Skeletal muscle satellite cell (primary cell): ENCODE measurements at regions not wholly inside any gene's neighbourhood (a gene's known extent, or its start where the extent isn't known, plus 50 kb on each side); places are given as distances from the start of the nearest gene placed in this dataset.

Source experiments
- H3K27me3 ChIP-seq: 2 replicates; pipeline ENCODE4 v1.7.0; 2013; ENCODE audit warnings: low read length; ENCODE audit not compliant: control insufficient read depth, insufficient read depth
- H3K36me3 ChIP-seq: 2 replicates; pipeline ENCODE4 v1.7.0; 2013; ENCODE audit warnings: mild to moderate bottlenecking, control low read depth, low read length; ENCODE audit not compliant: insufficient read depth
- H3K4me1 ChIP-seq: 2 replicates; pipeline ENCODE4 v1.7.0; 2013; ENCODE audit warnings: low read length; ENCODE audit not compliant: control insufficient read depth, insufficient read depth
- H3K4me2 ChIP-seq: 2 replicates; pipeline ENCODE4 v1.7.0; 2013; ENCODE audit warnings: mild to moderate bottlenecking, low read length
- H3K4me3 ChIP-seq: 2 replicates; pipeline ENCODE4 v1.7.0; 2013; ENCODE audit warnings: low read length
- H3K9ac ChIP-seq: 2 replicates; pipeline ENCODE4 v1.7.0; 2013; ENCODE audit warnings: mild to moderate bottlenecking, low read depth, low read length, moderate library complexity
- H3K9me3 ChIP-seq: replicated peaks from 2 replicates; pipeline ENCODE4 v1.7.0; 2013; ENCODE audit warnings: mild to moderate bottlenecking, control low read depth, low read length

DNA sequence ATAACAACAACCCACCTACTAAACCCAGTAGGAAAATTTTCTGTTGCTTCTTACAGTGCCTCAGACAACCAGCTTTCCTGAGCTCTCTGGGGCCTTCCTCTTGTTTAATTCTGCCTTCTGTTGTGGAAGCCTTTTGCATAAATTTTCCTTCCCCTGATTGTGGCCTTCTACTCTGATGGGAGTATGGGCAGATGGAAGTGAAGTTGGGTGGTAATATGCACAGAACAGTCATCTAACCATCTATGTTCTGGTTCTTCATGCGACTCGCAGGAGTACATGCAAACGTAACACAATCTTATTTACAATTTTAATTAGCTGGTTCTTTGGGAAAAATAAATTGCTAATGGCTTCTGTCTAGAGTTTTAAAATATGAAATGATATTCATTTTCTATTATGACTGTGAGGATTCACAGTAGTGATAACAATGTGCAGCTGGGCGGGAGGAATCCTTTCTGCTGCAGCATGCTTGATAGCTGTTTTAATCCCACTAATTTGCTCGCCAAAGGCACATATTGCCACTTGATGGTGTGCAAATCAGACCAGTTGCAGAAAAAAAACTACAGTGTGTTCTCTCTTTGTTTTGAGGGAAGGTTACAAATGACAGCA lies 311.5 kb upstream of the ROPN1 start:
- no peaks in the 10 kb centered on the region for H3K9me3 ChIP-seq
- H3K36me3 ChIP-seq: no peaks in the 10 kb centered on the region

GRCh38 chr3:124306665-124307064 lies 314.7 kb upstream of the ROPN1 start:
- H3K4me1 ChIP-seq: no peaks in the 10 kb centered on the region
- no peak overlapping the region for H3K4me3 ChIP-seq
- H3K9ac ChIP-seq: no peak overlapping the region
- no peaks in the 10 kb centered on the region for H3K9me3 ChIP-seq
- no peaks in the 10 kb centered on the region for H3K27me3 ChIP-seq
- H3K4me2 ChIP-seq: no peak overlapping the region
- H3K36me3 ChIP-seq: no peaks in the 10 kb centered on the region

More for the DNA sequence above, 311.5 kb upstream of the ROPN1 start:
- Histone ChIP-seq H3K4me3 (no peak overlapping the region), H3K4me2 (no peak overlapping the region), H3K9ac (no peak overlapping the region), H3K27me3 (peaks cover 4% of the 10 kb centered on the region), H3K4me1 (peaks cover 3% of the 10 kb centered on the region)

DNA sequence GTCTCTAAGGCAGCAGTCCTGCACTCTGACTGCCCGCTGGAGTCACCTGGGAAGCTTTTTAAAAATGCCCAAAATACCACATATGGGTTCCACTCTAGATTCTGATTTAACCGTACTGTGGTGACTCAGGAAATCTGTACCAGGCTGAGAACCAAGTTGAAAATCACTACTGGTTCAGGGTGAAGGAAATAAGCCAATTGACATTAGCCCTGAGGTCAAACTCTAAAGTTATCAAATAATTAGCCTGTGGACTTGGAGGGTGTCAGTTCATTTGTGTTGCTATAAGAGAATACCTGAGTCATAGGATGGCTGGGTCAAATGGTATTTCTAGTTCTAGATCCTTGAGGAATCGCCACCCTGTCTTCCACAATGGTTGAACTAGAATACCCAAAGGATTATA lies 321.7 kb upstream of the ROPN1 start:
- H3K9me3 ChIP-seq: no peaks in the 10 kb centered on the region
- H3K4me2 ChIP-seq: no peak overlapping the region
- no peak overlapping the region for H3K4me3 ChIP-seq
- no peak overlapping the region for H3K9ac ChIP-seq
- peaks cover 9% of the 10 kb centered on the region for H3K4me1 ChIP-seq
- no peaks in the 10 kb centered on the region for H3K36me3 ChIP-seq
- no peaks in the 10 kb centered on the region for H3K27me3 ChIP-seq

- Histone ChIP-seq H3K4me2 (no peak overlapping the region), H3K4me3 (no peak overlapping the region), H3K9ac (no peak overlapping the region), H3K4me1 (peaks cover 9% of the 10 kb centered on the region), H3K9me3 (no peaks in the 10 kb centered on the region), H3K27me3 (no peaks in the 10 kb centered on the region), H3K36me3 (no peaks in the 10 kb centered on the region)
Measured at GRCh38 chr3:124315215-124316033, 323.5 kb upstream of the ROPN1 start.

DNA sequence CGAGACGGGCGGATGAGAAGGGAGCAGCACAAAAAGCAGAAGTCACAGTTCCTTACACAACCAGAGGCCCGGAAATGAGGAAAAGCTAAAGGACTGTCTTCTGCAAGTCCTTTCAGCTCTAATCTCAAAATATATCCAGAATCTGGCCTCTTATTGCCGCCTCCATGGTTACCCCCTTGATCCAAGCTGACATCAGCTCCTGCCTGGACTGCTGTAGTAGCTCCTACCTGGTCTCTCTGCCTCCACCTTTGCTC lies 324.0 kb upstream of the ROPN1 start:
- no peak overlapping the region for H3K4me3 ChIP-seq
- H3K9ac ChIP-seq: no peak overlapping the region
- no peaks in the 10 kb centered on the region for H3K27me3 ChIP-seq
- H3K4me1 ChIP-seq: peaks cover 9% of the 10 kb centered on the region
- no peaks in the 10 kb centered on the region for H3K9me3 ChIP-seq
- H3K36me3 ChIP-seq: no peaks in the 10 kb centered on the region
- no peak overlapping the region for H3K4me2 ChIP-seq

DNA sequence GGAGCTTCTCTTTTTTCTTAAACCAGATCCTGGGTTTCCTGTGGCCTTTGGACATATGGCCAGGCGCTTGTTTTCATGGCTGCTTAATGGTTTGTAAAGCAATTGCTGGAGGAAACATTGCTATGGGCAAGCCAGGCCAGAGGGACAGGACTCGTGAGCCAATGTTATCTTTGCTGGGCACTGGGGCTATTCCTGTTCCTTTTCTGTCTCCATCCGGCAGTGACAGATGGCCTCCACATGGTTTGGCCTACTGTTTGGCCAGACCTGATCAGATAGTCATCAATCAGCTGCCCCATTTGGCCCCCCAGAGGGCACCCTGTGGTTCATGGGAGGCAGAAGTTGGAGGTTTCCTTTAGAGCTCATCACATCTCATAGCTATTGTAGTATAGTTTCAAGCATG lies 326.1 kb upstream of the ROPN1 start:
- no peaks in the 10 kb centered on the region for H3K9me3 ChIP-seq
- no peak overlapping the region for H3K9ac ChIP-seq
- peaks cover 9% of the 10 kb centered on the region for H3K4me1 ChIP-seq
- no peak overlapping the region for H3K4me2 ChIP-seq
- no peak overlapping the region for H3K4me3 ChIP-seq
- no peaks in the 10 kb centered on the region for H3K36me3 ChIP-seq
- peaks cover 3% of the 10 kb centered on the region for H3K27me3 ChIP-seq

DNA sequence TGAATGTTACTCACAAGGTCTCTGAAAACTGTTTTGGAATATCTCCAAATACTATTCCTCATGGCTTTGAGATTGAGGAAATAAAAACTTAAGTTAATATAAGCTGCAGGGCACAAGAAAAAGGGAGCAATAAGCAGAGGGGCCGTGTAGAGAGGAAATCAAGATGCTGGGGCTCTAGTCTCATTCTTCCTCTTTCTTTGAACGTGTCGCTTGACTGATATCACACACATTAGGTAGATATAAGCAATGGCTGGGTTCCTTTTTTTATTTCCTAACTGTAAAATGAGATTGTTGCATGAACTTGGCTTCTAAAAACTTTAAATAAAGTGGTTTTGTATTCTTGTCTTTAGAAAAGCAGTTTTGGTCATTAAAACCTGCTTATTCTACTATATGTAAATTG lies 326.7 kb upstream of the ROPN1 start:
- H3K4me2 ChIP-seq: no peak overlapping the region
- H3K4me1 ChIP-seq: peaks cover 9% of the 10 kb centered on the region

GRCh38 chr3:124320976-124321375 lies 329.1 kb upstream of the ROPN1 start:
- Histone ChIP-seq H3K4me1 (no peaks in the 10 kb centered on the region), H3K9me3 (no peaks in the 10 kb centered on the region), H3K4me2 (no peak overlapping the region), H3K4me3 (no peak overlapping the region), H3K36me3 (no peaks in the 10 kb centered on the region), H3K9ac (no peak overlapping the region), H3K27me3 (peaks cover 12% of the 10 kb centered on the region)

More for the DNA sequence above, 326.7 kb upstream of the ROPN1 start:
- Histone ChIP-seq H3K27me3 (peaks cover 8% of the 10 kb centered on the region), H3K4me3 (no peak overlapping the region), H3K9me3 (no peaks in the 10 kb centered on the region), H3K9ac (no peak overlapping the region), H3K36me3 (no peaks in the 10 kb centered on the region)

GRCh38 chr3:124322309-124322880 lies 330.5 kb upstream of the ROPN1 start:
- no peaks in the 10 kb centered on the region for H3K36me3 ChIP-seq
- H3K4me2 ChIP-seq: no peak overlapping the region
- H3K4me1 ChIP-seq: no peaks in the 10 kb centered on the region
- H3K4me3 ChIP-seq: no peak overlapping the region
- H3K27me3 ChIP-seq: peaks cover 12% of the 10 kb centered on the region
- no peaks in the 10 kb centered on the region for H3K9me3 ChIP-seq
- H3K9ac ChIP-seq: no peak overlapping the region

DNA sequence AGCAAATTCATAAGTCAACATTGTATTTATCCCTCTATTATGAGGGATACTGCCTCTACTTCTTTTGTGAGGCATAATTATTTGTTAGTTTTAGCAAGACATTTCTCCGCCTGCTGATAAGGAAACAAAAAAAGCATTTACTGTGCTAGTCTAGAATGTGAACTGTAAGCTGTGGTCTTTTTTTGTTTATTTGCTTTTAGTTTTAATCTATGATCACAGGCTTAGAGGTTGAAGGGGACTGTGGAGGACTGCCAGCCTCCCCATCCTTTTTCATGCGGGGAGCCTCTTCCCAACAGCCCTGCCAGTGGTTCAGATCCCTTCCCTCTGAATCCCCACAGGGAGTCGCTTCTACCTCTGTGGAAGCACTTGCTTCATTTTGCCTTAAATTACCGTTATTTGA lies 331.0 kb upstream of the ROPN1 start:
- H3K4me2 ChIP-seq: no peak overlapping the region
- H3K9ac ChIP-seq: no peak overlapping the region
- H3K4me3 ChIP-seq: no peak overlapping the region
- H3K36me3 ChIP-seq: no peaks in the 10 kb centered on the region
- H3K27me3 ChIP-seq: peaks cover 12% of the 10 kb centered on the region
- no peaks in the 10 kb centered on the region for H3K9me3 ChIP-seq
- no peaks in the 10 kb centered on the region for H3K4me1 ChIP-seq

- Histone ChIP-seq H3K4me2 (no peak overlapping the region), H3K4me1 (no peaks in the 10 kb centered on the region), H3K36me3 (no peaks in the 10 kb centered on the region), H3K27me3 (peaks cover 12% of the 10 kb centered on the region), H3K9me3 (no peaks in the 10 kb centered on the region), H3K9ac (no peak overlapping the region), H3K4me3 (no peak overlapping the region)
Measured at GRCh38 chr3:124325248-124325647, 333.3 kb upstream of the ROPN1 start.

DNA sequence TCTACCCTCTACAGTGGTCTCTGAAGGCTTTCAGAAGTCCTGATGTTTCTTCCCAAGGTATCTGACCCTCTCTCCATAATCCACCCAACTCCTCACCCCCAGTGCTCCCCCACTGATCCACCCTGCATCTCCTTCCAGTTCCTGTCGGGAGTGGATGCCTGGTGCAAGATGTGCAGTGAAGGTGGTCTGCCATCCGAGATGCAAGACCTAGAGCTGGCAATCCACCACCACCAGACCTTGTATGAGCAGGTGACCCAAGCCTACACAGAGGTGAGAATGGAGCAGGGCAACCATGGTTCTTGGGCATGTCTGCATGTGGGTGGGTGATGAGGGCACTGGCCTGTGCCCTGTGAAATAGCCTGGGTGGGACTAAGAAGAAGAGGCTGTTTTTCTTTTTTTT lies 337.8 kb upstream of the ROPN1 start:
- no peak overlapping the region for H3K4me2 ChIP-seq
- no peaks in the 10 kb centered on the region for H3K9me3 ChIP-seq
- H3K9ac ChIP-seq: no peak overlapping the region
- no peaks in the 10 kb centered on the region for H3K4me1 ChIP-seq
- H3K4me3 ChIP-seq: no peak overlapping the region
- no peaks in the 10 kb centered on the region for H3K27me3 ChIP-seq
- no peaks in the 10 kb centered on the region for H3K36me3 ChIP-seq
